NCI-H1092 treated with DMSO at 0.1 percent for 48 hours (cell line): ENCODE measurements at regions not wholly inside any gene's neighbourhood (a gene's known extent, or its start where the extent isn't known, plus 50 kb on each side); places are given as distances from the start of the nearest gene placed in this dataset.
"Not testable (repeated sequence)": the region's sequence is repeated elsewhere in the genome, so short reads cannot be mapped to it uniquely, and the experiment has no call there.

Experiments
- DNase-seq: peaks from one replicate; lab custom pipeline; 2025; lab: John Stamatoyannopoulos, UW

GRCh38 chr1:191804311-191804710, 354.0 kb upstream of the RGS18 start:
- no peak for DNase-seq

GRCh38 chr1:191813593-191813992, 344.7 kb upstream of the RGS18 start:
- not testable (repeated sequence) for DNase-seq

DNA sequence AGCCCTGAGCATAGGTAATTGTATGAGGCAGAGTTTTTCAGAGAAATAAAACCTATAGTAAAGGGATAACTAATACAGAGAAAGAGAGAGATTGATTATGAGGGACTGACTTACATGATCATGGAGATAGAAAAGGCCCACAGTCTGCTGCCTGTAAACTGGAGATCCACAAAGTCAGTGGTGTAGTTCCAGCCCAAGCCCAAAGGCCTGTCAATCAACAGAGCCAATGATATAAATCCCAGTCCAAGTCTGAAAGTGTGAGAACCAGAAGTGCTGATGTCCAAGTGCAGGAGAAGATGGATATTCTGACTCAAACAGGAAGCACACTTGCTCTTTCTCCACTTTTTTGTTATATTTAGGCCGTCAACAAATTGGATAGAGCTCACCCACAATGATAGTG, 340.1 kb upstream of the RGS18 start:
- no peak for DNase-seq

DNA sequence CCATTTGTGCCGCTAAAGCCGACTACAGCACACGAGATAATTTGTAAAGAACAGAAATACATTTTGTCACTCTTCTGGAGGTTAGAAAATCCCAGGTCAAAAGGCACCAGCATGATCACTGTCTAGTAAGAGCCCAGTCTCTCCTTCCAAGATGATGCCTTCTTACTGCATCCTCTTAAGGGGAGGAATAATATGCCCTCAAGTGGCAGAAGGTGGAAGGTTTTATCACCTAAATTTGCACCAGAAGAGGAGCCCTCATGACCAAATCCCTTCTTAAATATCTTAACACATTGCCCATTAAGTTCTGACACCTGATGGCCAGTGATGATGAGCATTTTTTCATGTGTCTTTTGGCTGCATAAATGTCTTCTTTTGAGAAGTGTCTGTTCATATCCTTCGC, 326.7 kb upstream of the RGS18 start:
- DNase-seq: no peak

- DNase-seq: no peak
These were observed 318.4 kb upstream of the RGS18 start for GRCh38 chr1:191839891-191840290.

- no peak for DNase-seq
These were observed 306.3 kb upstream of the RGS18 start for GRCh38 chr1:191851799-191852595.

GRCh38 chr1:191852907-191853306, 305.4 kb upstream of the RGS18 start:
- no peak for DNase-seq

DNA sequence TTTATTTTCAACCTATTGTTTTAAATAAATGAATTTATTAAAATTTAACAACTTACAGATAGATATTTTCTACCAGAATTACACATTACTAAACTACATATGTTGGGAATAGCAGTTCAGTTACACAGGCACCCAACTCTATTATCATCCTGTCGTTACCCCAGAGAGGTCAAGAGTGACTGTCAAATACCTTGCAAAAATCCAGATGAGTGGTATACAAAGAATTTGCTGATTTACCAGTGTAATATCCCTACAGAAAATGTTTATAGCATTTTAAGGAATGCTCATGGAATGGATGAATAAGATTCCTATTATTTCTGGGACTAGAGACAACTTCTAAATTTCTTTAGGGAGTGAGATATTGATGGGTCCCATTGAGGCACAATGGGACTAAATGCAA, 300.7 kb upstream of the RGS18 start:
- no peak for DNase-seq

DNA sequence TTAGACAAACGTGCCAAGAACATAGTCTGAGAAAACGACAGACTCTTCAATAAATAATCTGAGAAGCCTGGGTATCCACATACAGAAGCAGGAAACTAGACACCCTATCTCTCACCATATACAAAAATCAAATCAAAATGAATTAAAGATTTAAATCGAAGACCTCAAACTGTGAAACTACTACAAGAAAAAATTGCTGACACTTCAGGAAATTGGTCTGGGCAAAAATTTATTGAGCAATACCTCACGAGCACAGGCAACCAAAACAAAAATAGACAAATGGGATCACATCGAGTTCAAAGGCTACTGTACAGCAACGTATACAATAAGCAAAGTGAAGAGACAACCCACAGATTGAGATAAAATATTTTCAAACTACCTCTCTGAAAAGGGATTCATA, 292.8 kb upstream of the RGS18 start:
- no peak for DNase-seq

DNA sequence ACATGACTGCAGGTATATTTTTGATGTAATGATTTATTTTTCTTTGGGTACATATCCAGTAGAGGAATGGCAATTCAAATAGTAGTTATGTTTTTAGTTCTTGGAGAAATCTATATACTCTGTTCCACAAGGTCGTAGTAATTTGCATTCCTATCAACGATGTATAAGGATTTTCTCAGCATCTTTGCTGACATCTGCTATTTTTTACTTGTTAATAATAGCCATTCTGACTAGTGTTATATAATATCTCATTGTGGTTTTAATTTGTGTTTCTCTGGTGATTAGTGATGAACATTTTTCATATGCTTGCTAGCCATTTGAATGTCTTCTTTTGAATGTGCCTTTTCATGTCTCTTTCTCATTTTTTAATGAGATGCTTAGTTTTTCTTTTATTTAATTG, 292.1 kb upstream of the RGS18 start:
- DNase-seq: no peak

GRCh38 chr1:191869790-191870312, 288.4 kb upstream of the RGS18 start:
- no peak for DNase-seq

- no peak for DNase-seq
These were observed 287.8 kb upstream of the RGS18 start for GRCh38 chr1:191870490-191870889.

GRCh38 chr1:191875994-191876393, 282.3 kb upstream of the RGS18 start:
- DNase-seq: no peak

DNA sequence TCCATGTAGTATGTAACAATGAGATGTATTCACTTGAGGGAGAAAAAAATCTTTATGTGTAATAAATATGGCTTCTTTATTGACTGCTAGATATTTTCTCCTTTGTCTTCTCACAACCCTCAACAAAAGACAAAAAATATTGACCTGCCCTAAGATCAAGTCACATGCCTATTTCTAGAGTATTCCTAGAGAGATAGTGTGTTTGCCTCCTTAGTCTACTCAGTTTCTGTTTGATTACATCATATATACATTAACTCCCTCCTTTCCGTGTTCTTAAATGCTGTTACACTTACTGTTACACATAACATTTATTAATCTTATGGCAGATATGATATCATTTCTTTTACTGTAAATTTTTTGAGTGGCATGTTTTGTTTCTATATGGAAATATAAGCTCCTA, 281.6 kb upstream of the RGS18 start:
- no peak for DNase-seq

DNA sequence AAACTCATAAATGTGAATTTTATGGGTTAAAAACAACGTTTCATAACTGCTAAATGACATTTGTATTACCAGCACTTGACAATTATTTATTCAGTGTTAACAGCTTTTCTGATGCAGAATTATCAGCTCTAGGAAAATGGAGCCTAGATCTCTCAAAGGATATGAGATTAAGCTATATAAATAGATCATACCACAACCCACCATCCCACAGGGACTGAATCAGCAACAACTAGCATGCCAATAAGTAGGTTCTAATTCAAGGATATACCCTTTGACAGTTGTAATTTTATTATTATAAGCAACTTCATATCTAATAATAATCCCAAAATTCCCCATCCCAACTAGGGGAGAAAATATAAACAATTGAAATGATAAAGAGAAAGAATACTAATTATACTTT, 275.4 kb upstream of the RGS18 start:
- DNase-seq: no peak

GRCh38 chr1:191886977-191887376, 271.3 kb upstream of the RGS18 start:
- DNase-seq: no peak

DNA sequence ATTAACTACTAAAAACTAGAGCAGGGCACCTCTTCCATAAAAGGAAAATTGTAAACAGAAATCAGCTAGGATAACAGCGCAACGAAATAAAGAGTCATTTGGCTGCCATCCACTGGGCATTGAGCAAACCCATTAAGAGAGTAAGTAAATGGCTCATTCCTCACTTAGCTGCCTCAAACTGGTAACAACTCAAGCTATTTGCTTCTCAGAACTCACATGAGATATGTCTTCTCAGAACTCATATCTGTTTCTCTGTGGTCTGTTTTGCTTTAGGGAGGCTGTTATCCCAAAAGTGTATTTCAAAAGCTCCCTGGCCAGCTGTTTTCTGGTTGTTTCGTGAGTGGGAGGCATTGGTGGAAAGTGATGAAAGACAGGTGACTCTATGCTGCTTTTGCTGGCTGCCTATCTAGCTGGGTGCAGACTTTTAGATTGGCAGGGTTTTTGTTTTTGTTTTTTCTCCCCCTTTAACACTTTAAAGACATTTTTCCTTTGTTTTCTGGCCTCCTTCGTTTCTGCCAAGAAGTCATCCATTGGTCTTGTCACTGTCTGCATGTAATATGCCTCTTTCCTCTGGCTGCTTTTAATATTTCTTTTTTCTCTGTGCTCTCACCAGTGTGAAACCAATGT, 269.2 kb upstream of the RGS18 start:
- peak; percentile 4 for DNase-seq

DNA sequence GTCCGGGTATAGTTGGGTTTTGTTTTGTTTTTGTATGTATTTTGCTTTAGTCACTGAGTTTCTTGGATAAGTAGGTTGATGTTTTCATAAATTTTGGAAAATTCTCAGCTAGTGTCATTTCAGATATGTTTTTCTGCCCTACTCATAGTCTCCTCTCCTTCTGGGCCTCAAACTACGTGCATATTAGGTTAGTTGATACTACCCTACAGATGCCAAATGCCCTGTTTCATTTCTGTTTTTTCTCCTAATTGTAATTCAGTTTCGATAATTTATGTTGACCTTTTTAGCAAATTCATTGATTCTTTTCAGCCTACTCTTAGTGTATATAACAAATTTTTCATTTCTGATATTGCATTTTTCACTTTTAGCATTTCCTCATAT, 268.6 kb upstream of the RGS18 start:
- no peak for DNase-seq

DNA sequence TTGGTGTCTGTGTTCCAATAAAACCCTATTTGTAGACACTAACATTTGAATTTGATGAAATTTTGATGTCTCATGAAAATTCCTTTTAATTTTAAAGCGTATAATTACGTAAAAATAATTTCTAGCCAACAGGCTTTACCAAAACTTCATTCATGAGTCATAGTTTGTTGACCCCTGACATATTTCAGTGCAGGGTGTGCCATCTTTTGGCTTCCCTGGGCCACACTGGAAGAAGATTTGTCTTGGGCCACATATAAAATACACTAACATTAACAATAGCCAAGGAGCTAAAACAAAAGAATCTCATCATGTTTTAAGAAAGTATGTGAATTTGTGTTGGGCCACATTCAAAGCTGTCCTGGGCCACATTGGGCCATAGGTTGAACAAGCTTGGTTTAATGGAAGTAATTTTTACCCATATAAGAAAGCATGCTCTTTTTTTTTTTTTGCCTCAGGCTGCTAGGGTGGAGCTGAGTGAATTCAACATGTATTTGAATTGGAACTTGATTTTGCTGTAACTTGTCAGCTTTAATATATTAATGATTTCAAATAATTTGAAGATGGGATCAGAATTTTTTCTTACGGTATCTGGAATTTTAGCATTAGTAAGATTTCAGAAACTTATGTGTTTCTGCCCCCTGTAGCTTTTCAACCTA, 267.7 kb upstream of the RGS18 start:
- no peak for DNase-seq

- no peak for DNase-seq
These were observed 265.5 kb upstream of the RGS18 start for GRCh38 chr1:191892716-191893115.

GRCh38 chr1:191895049-191895448, 263.2 kb upstream of the RGS18 start:
- DNase-seq: no peak

DNA sequence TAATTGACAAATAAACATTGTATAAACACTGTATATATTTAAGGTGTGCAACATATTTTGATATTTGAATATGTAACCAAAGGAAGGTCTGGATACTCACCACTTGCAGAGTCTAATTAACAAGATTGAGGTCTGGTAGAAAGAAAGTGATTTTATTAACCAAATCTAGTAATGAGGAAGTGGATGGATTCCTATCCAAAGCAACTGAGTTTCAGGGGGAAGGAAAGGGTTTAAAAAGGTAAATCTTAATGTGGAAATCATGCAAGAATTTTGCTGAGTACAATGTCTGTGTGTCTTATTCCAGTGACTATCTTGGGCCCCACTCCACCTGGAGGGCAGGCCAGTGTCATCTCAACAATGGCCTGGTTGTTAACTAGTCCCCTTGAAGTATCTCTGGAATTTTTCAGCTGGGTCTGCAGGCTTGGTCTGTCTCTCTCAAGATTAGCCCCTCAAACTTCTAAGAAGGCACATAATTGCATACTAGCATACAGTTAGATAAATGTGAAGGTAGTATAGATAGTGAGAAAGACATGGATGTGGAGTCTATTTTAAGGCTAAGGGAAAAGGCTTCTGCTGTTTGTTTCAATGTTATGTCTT, 262.7 kb upstream of the RGS18 start:
- no peak for DNase-seq

DNA sequence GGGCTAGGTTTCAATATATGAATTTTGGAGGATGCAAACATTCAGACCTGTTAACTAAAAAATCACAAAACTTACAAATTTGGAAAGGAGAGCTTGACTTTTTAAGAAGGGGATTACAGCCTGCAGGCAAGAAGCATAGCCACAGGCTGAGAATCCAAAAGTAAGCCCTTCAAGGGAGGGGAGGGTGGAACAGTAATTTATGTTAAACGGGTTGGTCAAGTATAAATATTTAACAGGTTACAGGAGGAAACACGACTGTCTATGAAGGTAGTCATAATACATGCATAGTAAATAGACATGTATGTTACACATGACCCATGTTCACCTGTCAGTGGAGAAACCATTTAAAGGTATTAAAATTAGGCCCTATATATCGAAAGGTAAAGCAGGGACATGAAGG, 261.1 kb upstream of the RGS18 start:
- no peak for DNase-seq
